Gastrocnemius medialis (tissue), 4 donors: ENCODE measurements at regions not wholly inside any gene's neighbourhood (a gene's known extent, or its start where the extent isn't known, plus 50 kb on each side); places are given as distances from the start of the nearest gene placed in this dataset.
"Not testable (repeated sequence)": the region's sequence is repeated elsewhere in the genome, so short reads cannot be mapped to it uniquely, and the experiment has no call there.

Experiments
- ATAC-seq, 2 donors: fragments of 150-250 bp; one replicate each; pipeline ENCODE4 v1.9.1; 2016
- DNase-seq, 2 donors: peaks; one replicate each; pipeline ENCODE4 v3.0.0-alpha.2; 2019
- H3K27ac ChIP-seq, 4 donors: fragments of 200-600 bp; sonication (generic); 1 replicate in 1 of 4; 2 replicates in 3 of 4; pipeline ENCODE4 v1.5.1; 2016 to 2018; ENCODE audit warnings: mild to moderate bottlenecking in 2 of 4, moderate library complexity in 1 of 4
- H3K27me3 ChIP-seq, 3 donors: fragments of 200-600 bp; sonication (generic) in 2 of 3; 1 replicate in 1 of 3; 2 replicates in 2 of 3; pipeline versions ENCODE4 v1.5.1 to v1.6.0; 2016 to 2019; ENCODE audit warnings: mild to moderate bottlenecking in 1 of 3, moderate library complexity in 1 of 3
- H3K36me3 ChIP-seq, 2 donors: fragments of 200-600 bp; sonication (generic) in 1 of 2; one replicate each; pipeline ENCODE4 v1.5.1; 2017 to 2018
- H3K4me1 ChIP-seq, 2 donors: fragments of 200-600 bp; sonication (generic) in 1 of 2; one replicate each; pipeline ENCODE4 v1.5.1; 2016 to 2017; ENCODE audit warnings: mild to moderate bottlenecking in 2 of 2
- H3K4me3 ChIP-seq, 4 donors: fragments of 200-600 bp; sonication (generic) in 3 of 4; 1 replicate in 1 of 4; 2 replicates in 3 of 4; pipeline ENCODE4 v1.5.1; 2016 to 2019; ENCODE audit warnings: mild to moderate bottlenecking in 2 of 4
- H3K9me3 ChIP-seq, 3 donors: fragments of 200-600 bp; sonication (generic) in 2 of 3; 1 replicate in 1 of 3; 2 replicates in 2 of 3; pipeline ENCODE4 v1.5.1; 2016 to 2019
- CTCF ChIP-seq, 5 experiments: fragments of 450-650 bp in 3 of 5; fragments of 200-600 bp in 2 of 5; sonication (generic) in 2 of 5; IDR thresholded peaks in 4 of 5; conservative IDR thresholded peaks in 1 of 5; 1 replicate in 4 of 5; 2 replicates in 1 of 5; pipeline ENCODE4 v1.5.1; 2016 to 2019; ENCODE audit warnings: antibody characterized with exemption in 5 of 5, mild to moderate bottlenecking in 3 of 5, moderate library complexity in 3 of 5
- POLR2A ChIP-seq, 2 donors: fragments of 450-650 bp; IDR thresholded peaks; one replicate each; pipeline ENCODE4 v1.6.1; 2017; ENCODE audit warnings: antibody characterized with exemption in 2 of 2, mild to moderate bottlenecking in 2 of 2, moderate library complexity in 2 of 2
- in situ Hi-C, 4 donors: fragments of 200-750 bp; cut with MboI; loops; one replicate each; pipeline versions ENCODE4 v1.15.0 to v1.8.0; 2017; ENCODE audit warnings: low sequenced_read_pairs in 4 of 4
- intact Hi-C: fragments of 100-400 bp; cut with DNase I; formaldehyde crosslinking; loops from one replicate; pipeline ENCODE4 v1.15.1; 2023; ENCODE audit warnings: low total_unique reads

- H3K36me3 ChIP-seq, ATAC-seq, DNase-seq, in situ Hi-C loops, H3K27ac ChIP-seq, H3K9me3 ChIP-seq, H3K27me3 ChIP-seq, H3K4me1 ChIP-seq, H3K4me3 ChIP-seq, intact Hi-C loops: not testable (repeated sequence)
Measured at GRCh38 chr9:39573024-39574022, 217.9 kb downstream of the SPATA31A1 start.

- ATAC-seq, in situ Hi-C loops, H3K27me3 ChIP-seq, H3K4me1 ChIP-seq, DNase-seq, H3K27ac ChIP-seq, H3K4me3 ChIP-seq, H3K36me3 ChIP-seq, H3K9me3 ChIP-seq, intact Hi-C loops: not testable (repeated sequence)
Measured at GRCh38 chr9:39579000-39579399, 223.5 kb downstream of the SPATA31A1 start.

GRCh38 chr9:39581296-39581695, 225.8 kb downstream of the SPATA31A1 start:
- H3K4me3 ChIP-seq, ATAC-seq, H3K36me3 ChIP-seq, intact Hi-C loops, DNase-seq, H3K9me3 ChIP-seq, H3K27ac ChIP-seq, H3K4me1 ChIP-seq, H3K27me3 ChIP-seq, in situ Hi-C loops: not testable (repeated sequence)

GRCh38 chr9:39582677-39583412, 227.4 kb downstream of the SPATA31A1 start:
- H3K27me3 ChIP-seq, intact Hi-C loops, in situ Hi-C loops, DNase-seq, H3K4me1 ChIP-seq, H3K9me3 ChIP-seq, H3K27ac ChIP-seq, H3K4me3 ChIP-seq, H3K36me3 ChIP-seq, ATAC-seq: not testable (repeated sequence)

GRCh38 chr9:39583413-39583747, 227.9 kb downstream of the SPATA31A1 start:
- in situ Hi-C loops, ATAC-seq: not testable (repeated sequence)

GRCh38 chr9:39585233-39585632, 229.8 kb downstream of the SPATA31A1 start:
- H3K27ac ChIP-seq, H3K27me3 ChIP-seq, DNase-seq, in situ Hi-C loops, intact Hi-C loops, H3K4me1 ChIP-seq, ATAC-seq, H3K4me3 ChIP-seq, H3K36me3 ChIP-seq, H3K9me3 ChIP-seq: not testable (repeated sequence)

More at GRCh38 chr9:39583413-39583747, 227.9 kb downstream of the SPATA31A1 start:
- H3K36me3 ChIP-seq, H3K27ac ChIP-seq, H3K27me3 ChIP-seq, DNase-seq, H3K4me3 ChIP-seq, intact Hi-C loops, H3K4me1 ChIP-seq, H3K9me3 ChIP-seq: not testable (repeated sequence)

- Histone ChIP-seq H3K9me3 (no peaks in the 10 kb centered on the region), H3K36me3 (no peaks in the 10 kb centered on the region), H3K4me1 (no peaks in the 10 kb centered on the region), H3K27me3 (no peaks in the 10 kb centered on the region), H3K27ac (no peak overlapping the region), H3K4me3 (no peak overlapping the region)
- DNase-seq (no peak), ATAC-seq (no peak)
- in situ Hi-C loops, result no loop called here
- TF ChIP-seq POLR2A (IDR thresholded peaks at IDR 0.05) (no peak), CTCF (IDR thresholded peaks at IDR 0.05 in 4 of 5, conservative IDR thresholded peaks at IDR 0.05 in 1 of 5) (no peak)
- intact Hi-C loops, result no loop called here
Measured at GRCh38 chr9:39587844-39588499, 232.5 kb downstream of the SPATA31A1 start.
